ENCODE measurements at regions not wholly inside any gene's neighbourhood (a gene's known extent, or its start where the extent isn't known, plus 50 kb on each side); places are given as distances from the start of the nearest gene placed in this dataset.

DNA sequence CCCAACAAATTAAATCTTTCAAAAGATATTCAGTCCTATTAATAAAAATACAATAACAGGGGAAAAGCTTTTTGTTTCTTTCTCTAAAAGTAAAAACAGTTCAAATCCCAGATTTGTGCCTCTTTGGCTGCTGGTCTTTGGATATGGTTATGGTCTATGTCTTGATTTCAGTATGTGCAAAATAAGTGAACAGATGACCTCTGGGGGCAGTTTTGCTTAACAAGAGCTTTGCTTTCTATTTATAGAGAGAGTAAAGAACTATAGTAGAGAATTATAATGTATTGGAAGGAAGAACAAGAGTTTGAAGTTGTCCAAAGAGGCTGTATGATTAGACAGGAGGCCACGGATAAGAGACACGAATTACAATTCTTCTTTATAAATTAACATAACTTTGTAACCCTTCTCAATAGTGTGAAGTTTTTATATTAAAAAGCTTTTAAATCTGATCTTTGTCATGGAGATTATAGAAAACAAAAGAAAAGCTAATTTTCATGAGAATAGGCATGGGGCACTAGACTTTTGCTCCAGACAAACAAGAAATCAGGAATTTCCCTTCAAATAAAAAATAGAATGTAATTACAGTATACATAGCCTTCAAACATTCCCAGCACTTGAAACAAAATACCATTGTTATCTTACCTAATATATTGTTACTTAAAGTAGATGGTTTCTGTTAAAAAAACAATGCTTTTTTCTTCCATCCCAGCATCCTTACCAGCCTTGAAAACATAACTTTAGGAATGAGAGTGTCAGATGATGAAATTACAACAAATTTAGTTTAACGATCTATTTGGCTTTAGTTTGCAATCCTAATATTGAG lies 432.7 kb upstream of the ARHGEF26 start:
- no peaks in the 10 kb centered on the region for H3K36me3 Mint-ChIP-seq (ENCODE audit: low read depth)
- no peaks in the 10 kb centered on the region for H3K27me3 ChIP-seq (ENCODE audit: control insufficient read depth in 1 of 2, insufficient read depth in 2 of 2, low read length in 2 of 2)

GRCh38 chr3:153693207-153693606 lies 428.0 kb upstream of the ARHGEF26 start:
- CTCF ChIA-PET = no interaction called here
- no peaks in the 10 kb centered on the region for H3K27me3 Mint-ChIP-seq

More for the DNA sequence above, 432.7 kb upstream of the ARHGEF26 start:
- no peaks in the 10 kb centered on the region for H3K4me1 Mint-ChIP-seq (ENCODE audit: low read depth)
- H3K27ac ChIP-seq (ENCODE audit: low read depth in 1 of 2, low read length in 2 of 2) = no peak overlapping the region
- ATAC-seq (ENCODE audit: poor library complexity) = no peak
- H3K4me3 ChIP-seq (ENCODE audit: low read length) = no peak overlapping the region
- H3K9me3 Mint-ChIP-seq = no peaks in the 10 kb centered on the region
- no peak overlapping the region for H3K4me3 Mint-ChIP-seq
- ChIA-PET POLR2A (no interaction called here), CTCF (interaction anchor here (0.8 kb wide), 1 partner anchor 59 kb away, joined by 3 read pairs; no protein-coding TSS in a partner anchor)
- no peaks in the 10 kb centered on the region for H3K9me3 ChIP-seq (ENCODE audit: control insufficient read depth in 1 of 2, insufficient read depth in 1 of 2, low read length in 2 of 2)
- no peak for TF ChIP-seq CTCF (IDR thresholded peaks at IDR 0.05)
- H3K27me3 Mint-ChIP-seq = no peaks in the 10 kb centered on the region
- intact Hi-C loops (cut with DNase I, micrococcal nuclease) = no loop called here
- DNase-seq = no peak
- H3K27ac Mint-ChIP-seq = no peak overlapping the region
- no peaks in the 10 kb centered on the region for H3K4me1 ChIP-seq (ENCODE audit: insufficient read depth, low read length)
- H3K36me3 ChIP-seq (ENCODE audit: insufficient read depth, low read length) = no peaks in the 10 kb centered on the region

DNA sequence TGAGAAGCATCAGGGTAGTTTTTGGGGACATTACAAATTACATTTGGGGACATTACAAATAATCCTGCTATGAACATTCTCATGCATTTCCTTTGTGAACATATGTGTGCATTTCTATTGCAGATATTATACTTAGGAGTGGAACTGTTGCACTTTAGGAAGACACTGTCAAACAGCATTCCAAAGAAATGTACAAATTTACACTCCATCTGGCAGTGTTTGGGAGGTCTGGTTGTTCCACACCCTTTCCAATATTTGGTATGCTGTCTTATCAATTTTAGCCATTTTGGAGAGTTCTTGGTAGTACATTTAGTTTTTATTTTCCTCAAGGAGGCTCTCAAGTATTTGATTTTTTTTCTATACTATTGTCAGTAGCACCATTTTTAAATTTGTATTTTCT lies 419.1 kb upstream of the ARHGEF26 start:
- H3K9me3 Mint-ChIP-seq = no peaks in the 10 kb centered on the region
- peaks cover 8% of the 10 kb centered on the region for H3K27me3 Mint-ChIP-seq
- ChIA-PET CTCF (no interaction called here), POLR2A (interaction anchor here (0.7 kb wide), 1 partner anchor 673 kb away, joined by 3 read pairs; no protein-coding TSS in a partner anchor)
- no peak for DNase-seq
- H3K36me3 Mint-ChIP-seq (ENCODE audit: low read depth) = no peaks in the 10 kb centered on the region
- H3K27ac Mint-ChIP-seq = no peak overlapping the region
- no peak for TF ChIP-seq CTCF (IDR thresholded peaks at IDR 0.05)
- H3K27ac ChIP-seq (ENCODE audit: low read depth in 1 of 2, low read length in 2 of 2) = no peak overlapping the region
- ATAC-seq (ENCODE audit: poor library complexity) = no peak
- H3K4me3 ChIP-seq (ENCODE audit: low read length) = no peak overlapping the region
- intact Hi-C loops (cut with DNase I, micrococcal nuclease) = no loop called here
- no peaks in the 10 kb centered on the region for H3K4me1 Mint-ChIP-seq (ENCODE audit: low read depth)
- no peaks in the 10 kb centered on the region for H3K9me3 ChIP-seq (ENCODE audit: control insufficient read depth in 1 of 2, insufficient read depth in 1 of 2, low read length in 2 of 2)
- no peaks in the 10 kb centered on the region for H3K27me3 ChIP-seq (ENCODE audit: control insufficient read depth in 1 of 2, insufficient read depth in 2 of 2, low read length in 2 of 2)
- no peaks in the 10 kb centered on the region for H3K36me3 ChIP-seq (ENCODE audit: insufficient read depth, low read length)
- no peaks in the 10 kb centered on the region for H3K4me1 ChIP-seq (ENCODE audit: insufficient read depth, low read length)
- H3K4me3 Mint-ChIP-seq = no peak overlapping the region

More at GRCh38 chr3:153693207-153693606, 428.0 kb upstream of the ARHGEF26 start:
- no peaks in the 10 kb centered on the region for H3K36me3 ChIP-seq (ENCODE audit: insufficient read depth, low read length)
- H3K4me1 ChIP-seq (ENCODE audit: insufficient read depth, low read length) = no peaks in the 10 kb centered on the region
- no peaks in the 10 kb centered on the region for H3K36me3 Mint-ChIP-seq (ENCODE audit: low read depth)
- no peak for ATAC-seq (ENCODE audit: poor library complexity)
- no peak for DNase-seq
- no peaks in the 10 kb centered on the region for H3K4me1 Mint-ChIP-seq (ENCODE audit: low read depth)
- H3K27me3 ChIP-seq (ENCODE audit: control insufficient read depth in 1 of 2, insufficient read depth in 2 of 2, low read length in 2 of 2) = no peaks in the 10 kb centered on the region
- no peak for TF ChIP-seq CTCF (IDR thresholded peaks at IDR 0.05)
- POLR2A ChIA-PET = interaction anchor here (0.6 to 0.7 kb wide), 2 partner anchors 11 to 683 kb away, joined by 3 to 4 read pairs; no protein-coding TSS in a partner anchor
- H3K27ac Mint-ChIP-seq = no peak overlapping the region
- no peaks in the 10 kb centered on the region for H3K9me3 Mint-ChIP-seq
- H3K27ac ChIP-seq (ENCODE audit: low read depth in 1 of 2, low read length in 2 of 2) = no peak overlapping the region
- no peaks in the 10 kb centered on the region for H3K9me3 ChIP-seq (ENCODE audit: control insufficient read depth in 1 of 2, insufficient read depth in 1 of 2, low read length in 2 of 2)
- no peak overlapping the region for H3K4me3 Mint-ChIP-seq
- intact Hi-C loops (cut with DNase I, micrococcal nuclease) = no loop called here
- no peak overlapping the region for H3K4me3 ChIP-seq (ENCODE audit: low read length)
